Erythroblast (primary cell): ENCODE measurements at regions not wholly inside any gene's neighbourhood (a gene's known extent, or its start where the extent isn't known, plus 50 kb on each side); places are given as distances from the start of the nearest gene placed in this dataset.

Experiments
- DNase-seq, 2 experiments: peaks; one replicate each; lab custom pipeline; 2025; lab: John Stamatoyannopoulos, UW
- GATA1 ChIP-seq: IDR thresholded peaks from 2 replicates; pipeline ENCODE4 v1.6.1; 2011; ENCODE audit warnings: low read depth, mild to moderate bottlenecking, control low read depth, low read length, moderate library complexity
- POLR2A ChIP-seq: IDR thresholded peaks from 2 replicates; pipeline ENCODE4 v1.6.1; 2011; ENCODE audit warnings: mild to moderate bottlenecking, low read length

GRCh38 chr11:110921742-110922521, 209.7 kb upstream of the ARHGAP20 start:
- no peak for TF ChIP-seq POLR2A
- no peak for DNase-seq

GRCh38 chr11:110919241-110919922, 207.1 kb upstream of the ARHGAP20 start:
- DNase-seq: no peak
- no peak for TF ChIP-seq POLR2A
- TF ChIP-seq GATA1: no peak

GRCh38 chr11:110918351-110918750, 206.1 kb upstream of the ARHGAP20 start:
- TF ChIP-seq POLR2A (no peak), GATA1 (no peak)
- DNase-seq: no peak

- no peak for TF ChIP-seq GATA1
- TF ChIP-seq POLR2A: no peak
- DNase-seq: no peak
These were observed 200.2 kb upstream of the ARHGAP20 start for GRCh38 chr11:110912437-110912836.

GRCh38 chr11:110910384-110910783, 198.1 kb upstream of the ARHGAP20 start:
- no peak for TF ChIP-seq POLR2A
- TF ChIP-seq GATA1: no peak
- no peak for DNase-seq

- DNase-seq: no peak
- TF ChIP-seq POLR2A (no peak), GATA1 (no peak)
These were observed 197.1 kb upstream of the ARHGAP20 start for GRCh38 chr11:110909336-110909735.

GRCh38 chr11:110908401-110909105, 196.3 kb upstream of the ARHGAP20 start:
- no peak for TF ChIP-seq GATA1
- TF ChIP-seq POLR2A: no peak
- DNase-seq: no peak

- DNase-seq: peak in 1 of 2 experiments; percentile 2
- no peak for TF ChIP-seq POLR2A
- no peak for TF ChIP-seq GATA1
These were observed 195.4 kb upstream of the ARHGAP20 start for GRCh38 chr11:110907629-110908028.

GRCh38 chr11:110903830-110904229, 191.6 kb upstream of the ARHGAP20 start:
- TF ChIP-seq POLR2A: no peak
- no peak for DNase-seq

GRCh38 chr11:110903378-110903777, 191.1 kb upstream of the ARHGAP20 start:
- DNase-seq: no peak
- TF ChIP-seq POLR2A (no peak), GATA1 (no peak)

- TF ChIP-seq POLR2A: no peak
- TF ChIP-seq GATA1: no peak
These were observed 189.2 kb upstream of the ARHGAP20 start for GRCh38 chr11:110901441-110901840.

GRCh38 chr11:110900426-110900825, 188.2 kb upstream of the ARHGAP20 start:
- DNase-seq: no peak
- no peak for TF ChIP-seq GATA1
- TF ChIP-seq POLR2A: no peak

More at GRCh38 chr11:110901441-110901840, 189.2 kb upstream of the ARHGAP20 start:
- no peak for DNase-seq

- no peak for TF ChIP-seq POLR2A
- no peak for TF ChIP-seq GATA1
- DNase-seq: no peak
These were observed 184.8 kb upstream of the ARHGAP20 start for GRCh38 chr11:110897035-110897434.

GRCh38 chr11:110896358-110896757, 184.1 kb upstream of the ARHGAP20 start:
- no peak for DNase-seq
- TF ChIP-seq POLR2A (no peak), GATA1 (no peak)

GRCh38 chr11:110894224-110894623, 182.0 kb upstream of the ARHGAP20 start:
- TF ChIP-seq GATA1 (no peak), POLR2A (no peak)
- no peak for DNase-seq
